GM23338 (cell line): ENCODE measurements at regions not wholly inside any gene's neighbourhood (a gene's known extent, or its start where the extent isn't known, plus 50 kb on each side); places are given as distances from the start of the nearest gene placed in this dataset.

Experiments
- ATAC-seq: fragments of 200-7000 bp; cut with Tn5 transposase; 3 replicates; pipeline ENCODE4 v1.9.1; 2020
- DNase-seq: peaks from one replicate; pipeline ENCODE4 v3.0.0-alpha.2; 2015; ENCODE audit warnings: low spot score
- H2AFZ ChIP-seq: fragments of 200-600 bp; sonication (generic); 2 replicates; pipeline ENCODE4 v1.8.0; 2016; ENCODE audit warnings: antibody characterized with exemption, mild to moderate bottlenecking, moderate library complexity
- H3F3A ChIP-seq: fragments of 200-600 bp; sonication (generic); replicated peaks from 2 replicates; pipeline ENCODE4 v1.8.0; 2017; ENCODE audit warnings: antibody characterized with exemption, mixed run types, low read depth
- H3K27ac ChIP-seq: fragments of 200-600 bp; sonication (generic); 2 replicates; pipeline ENCODE4 v1.6.1; 2016; ENCODE audit warnings: low read depth
- H3K27me3 ChIP-seq: fragments of 200-600 bp; sonication (generic); 2 replicates; pipeline ENCODE4 v1.8.0; 2016; ENCODE audit warnings: mild to moderate bottlenecking, mixed run types, moderate library complexity; ENCODE audit not compliant: insufficient read depth
- H3K36me3 ChIP-seq: fragments of 200-600 bp; sonication (generic); 2 replicates; pipeline ENCODE4 v1.8.0; 2016; ENCODE audit warnings: mild to moderate bottlenecking; ENCODE audit not compliant: insufficient read depth
- H3K4me1 ChIP-seq: fragments of 200-600 bp; sonication (generic); 2 replicates; pipeline ENCODE4 v1.8.0; 2016; ENCODE audit warnings: mild to moderate bottlenecking, moderate library complexity; ENCODE audit not compliant: insufficient read depth
- H3K4me2 ChIP-seq: fragments of 200-600 bp; sonication (generic); 2 replicates; pipeline ENCODE4 v1.7.1; 2017; ENCODE audit warnings: mixed run types
- H3K4me3 ChIP-seq: fragments of 200-600 bp; sonication (generic); 2 replicates; pipeline ENCODE4 v1.6.1; 2016; ENCODE audit warnings: mixed run types
- H3K79me2 ChIP-seq: fragments of 200-600 bp; sonication (generic); replicated peaks from 2 replicates; pipeline ENCODE4 v1.8.0; 2017; ENCODE audit warnings: mild to moderate bottlenecking; ENCODE audit not compliant: insufficient read depth
- H3K9me2 ChIP-seq: fragments of 200-600 bp; sonication (generic); 2 replicates; pipeline ENCODE4 v1.8.0; 2017; ENCODE audit not compliant: insufficient read depth
- H4K20me1 ChIP-seq: fragments of 200-600 bp; sonication (generic); replicated peaks from 2 replicates; pipeline ENCODE4 v1.8.0; 2017; ENCODE audit warnings: mild to moderate bottlenecking; ENCODE audit not compliant: insufficient read depth
- H3K27ac Mint-ChIP-seq: 2 replicates; pipeline ENCODE4 v1.8.0; 2020; ENCODE audit warnings: inconsistent platforms, mild to moderate bottlenecking, moderate library complexity, mixed read lengths
- H3K27me3 Mint-ChIP-seq: 3 replicates; pipeline ENCODE4 v1.8.0; 2022; ENCODE audit warnings: low read depth, mild to moderate bottlenecking, moderate library complexity, mixed read lengths, inconsistent platforms; ENCODE audit not compliant: insufficient read depth, poor library complexity
- H3K36me3 Mint-ChIP-seq: 3 replicates; pipeline ENCODE4 v1.8.0; 2021; ENCODE audit warnings: low read depth, mild to moderate bottlenecking, inconsistent platforms, moderate library complexity, mixed read lengths
- H3K4me1 Mint-ChIP-seq: 3 replicates; pipeline ENCODE4 v1.8.0; 2020; ENCODE audit warnings: mild to moderate bottlenecking, inconsistent platforms, mixed read lengths
- H3K4me3 Mint-ChIP-seq: 3 replicates; pipeline ENCODE4 v1.8.0; 2021; ENCODE audit warnings: moderate library complexity, mild to moderate bottlenecking, inconsistent platforms, mixed read lengths
- H3K9me3 Mint-ChIP-seq: 3 replicates; pipeline ENCODE4 v1.8.0; 2020; ENCODE audit warnings: moderate library complexity, mild to moderate bottlenecking, inconsistent platforms, mixed read lengths
- CREB1 ChIP-seq: fragments of 250-450 bp; sonication (Bioruptor Pico); IDR thresholded peaks from 2 replicates; pipeline ENCODE4 v1.5.0; 2020; ENCODE audit warnings: low read depth, mild to moderate bottlenecking, moderate library complexity
- EZH2phosphoT487 ChIP-seq: fragments of 200-600 bp; sonication (generic); IDR thresholded peaks from one replicate; pipeline ENCODE4 v1.8.1; 2018; ENCODE audit warnings: antibody characterized with exemption; ENCODE audit not compliant: unreplicated experiment
- NANOG ChIP-seq: IDR thresholded peaks from 2 replicates; pipeline ENCODE4 v1.6.1; 2016; ENCODE audit warnings: antibody characterized with exemption, borderline replicate concordance
- POLR2AphosphoS5 ChIP-seq: IDR thresholded peaks from 2 replicates; pipeline ENCODE4 v1.6.1; 2016; ENCODE audit warnings: antibody characterized with exemption, low read depth
- STAT1 ChIP-seq: IDR thresholded peaks from one replicate; pipeline ENCODE4 v1.6.1; 2016; ENCODE audit warnings: antibody characterized with exemption; ENCODE audit not compliant: unreplicated experiment
- ZNF331 ChIP-seq: fragments of 250-450 bp; sonication (Bioruptor Pico); IDR thresholded peaks from 2 replicates; pipeline ENCODE4 v1.5.0; 2020; ENCODE audit warnings: low read depth, mild to moderate bottlenecking, moderate library complexity
- TF ChIP-seq, protein P1 (sequence below): fragments of 250-450 bp; sonication (Bioruptor Pico); IDR thresholded peaks from 2 replicates; pipeline ENCODE4 v1.5.0; 2020; ENCODE audit warnings: mild to moderate bottlenecking, moderate library complexity
- TF ChIP-seq, protein P2 (sequence below): IDR thresholded peaks from 2 replicates; pipeline ENCODE4 v1.6.1; 2016; ENCODE audit warnings: antibody characterized with exemption

GRCh38 chr15:70477750-70478250 lies 285.6 kb downstream of the UACA start (continued):
- TF ChIP-seq, protein P1, sequence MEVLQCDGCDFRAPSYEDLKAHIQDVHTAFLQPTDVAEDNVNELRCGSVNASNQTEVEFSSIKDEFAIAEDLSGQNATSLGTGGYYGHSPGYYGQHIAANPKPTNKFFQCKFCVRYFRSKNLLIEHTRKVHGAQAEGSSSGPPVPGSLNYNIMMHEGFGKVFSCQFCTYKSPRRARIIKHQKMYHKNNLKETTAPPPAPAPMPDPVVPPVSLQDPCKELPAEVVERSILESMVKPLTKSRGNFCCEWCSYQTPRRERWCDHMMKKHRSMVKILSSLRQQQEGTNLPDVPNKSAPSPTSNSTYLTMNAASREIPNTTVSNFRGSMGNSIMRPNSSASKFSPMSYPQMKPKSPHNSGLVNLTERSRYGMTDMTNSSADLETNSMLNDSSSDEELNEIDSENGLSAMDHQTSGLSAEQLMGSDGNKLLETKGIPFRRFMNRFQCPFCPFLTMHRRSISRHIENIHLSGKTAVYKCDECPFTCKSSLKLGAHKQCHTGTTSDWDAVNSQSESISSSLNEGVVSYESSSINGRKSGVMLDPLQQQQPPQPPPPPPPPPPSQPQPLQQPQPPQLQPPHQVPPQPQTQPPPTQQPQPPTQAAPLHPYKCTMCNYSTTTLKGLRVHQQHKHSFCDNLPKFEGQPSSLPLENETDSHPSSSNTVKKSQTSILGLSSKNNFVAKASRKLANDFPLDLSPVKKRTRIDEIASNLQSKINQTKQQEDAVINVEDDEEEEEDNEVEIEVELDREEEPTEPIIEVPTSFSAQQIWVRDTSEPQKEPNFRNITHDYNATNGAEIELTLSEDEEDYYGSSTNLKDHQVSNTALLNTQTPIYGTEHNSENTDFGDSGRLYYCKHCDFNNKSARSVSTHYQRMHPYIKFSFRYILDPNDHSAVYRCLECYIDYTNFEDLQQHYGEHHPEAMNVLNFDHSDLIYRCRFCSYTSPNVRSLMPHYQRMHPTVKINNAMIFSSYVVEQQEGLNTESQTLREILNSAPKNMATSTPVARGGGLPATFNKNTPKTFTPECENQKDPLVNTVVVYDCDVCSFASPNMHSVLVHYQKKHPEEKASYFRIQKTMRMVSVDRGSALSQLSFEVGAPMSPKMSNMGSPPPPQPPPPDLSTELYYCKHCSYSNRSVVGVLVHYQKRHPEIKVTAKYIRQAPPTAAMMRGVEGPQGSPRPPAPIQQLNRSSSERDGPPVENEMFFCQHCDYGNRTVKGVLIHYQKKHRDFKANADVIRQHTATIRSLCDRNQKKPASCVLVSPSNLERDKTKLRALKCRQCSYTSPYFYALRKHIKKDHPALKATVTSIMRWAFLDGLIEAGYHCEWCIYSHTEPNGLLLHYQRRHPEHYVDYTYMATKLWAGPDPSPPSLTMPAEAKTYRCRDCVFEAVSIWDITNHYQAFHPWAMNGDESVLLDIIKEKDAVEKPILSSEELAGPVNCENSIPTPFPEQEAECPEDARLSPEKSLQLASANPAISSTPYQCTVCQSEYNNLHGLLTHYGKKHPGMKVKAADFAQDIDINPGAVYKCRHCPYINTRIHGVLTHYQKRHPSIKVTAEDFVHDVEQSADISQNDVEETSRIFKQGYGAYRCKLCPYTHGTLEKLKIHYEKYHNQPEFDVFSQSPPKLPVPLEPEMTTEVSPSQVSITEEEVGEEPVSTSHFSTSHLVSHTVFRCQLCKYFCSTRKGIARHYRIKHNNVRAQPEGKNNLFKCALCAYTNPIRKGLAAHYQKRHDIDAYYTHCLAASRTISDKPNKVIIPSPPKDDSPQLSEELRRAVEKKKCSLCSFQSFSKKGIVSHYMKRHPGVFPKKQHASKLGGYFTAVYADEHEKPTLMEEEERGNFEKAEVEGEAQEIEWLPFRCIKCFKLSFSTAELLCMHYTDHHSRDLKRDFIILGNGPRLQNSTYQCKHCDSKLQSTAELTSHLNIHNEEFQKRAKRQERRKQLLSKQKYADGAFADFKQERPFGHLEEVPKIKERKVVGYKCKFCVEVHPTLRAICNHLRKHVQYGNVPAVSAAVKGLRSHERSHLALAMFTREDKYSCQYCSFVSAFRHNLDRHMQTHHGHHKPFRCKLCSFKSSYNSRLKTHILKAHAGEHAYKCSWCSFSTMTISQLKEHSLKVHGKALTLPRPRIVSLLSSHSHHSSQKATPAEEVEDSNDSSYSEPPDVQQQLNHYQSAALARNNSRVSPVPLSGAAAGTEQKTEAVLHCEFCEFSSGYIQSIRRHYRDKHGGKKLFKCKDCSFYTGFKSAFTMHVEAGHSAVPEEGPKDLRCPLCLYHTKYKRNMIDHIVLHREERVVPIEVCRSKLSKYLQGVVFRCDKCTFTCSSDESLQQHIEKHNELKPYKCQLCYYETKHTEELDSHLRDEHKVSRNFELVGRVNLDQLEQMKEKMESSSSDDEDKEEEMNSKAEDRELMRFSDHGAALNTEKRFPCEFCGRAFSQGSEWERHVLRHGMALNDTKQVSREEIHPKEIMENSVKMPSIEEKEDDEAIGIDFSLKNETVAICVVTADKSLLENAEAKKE (CRISPR knock-in tag) = no peak
- no peak for TF ChIP-seq ZNF331 (CRISPR knock-in tag)
- TF ChIP-seq STAT1 = no peak
- TF ChIP-seq, protein P2, sequence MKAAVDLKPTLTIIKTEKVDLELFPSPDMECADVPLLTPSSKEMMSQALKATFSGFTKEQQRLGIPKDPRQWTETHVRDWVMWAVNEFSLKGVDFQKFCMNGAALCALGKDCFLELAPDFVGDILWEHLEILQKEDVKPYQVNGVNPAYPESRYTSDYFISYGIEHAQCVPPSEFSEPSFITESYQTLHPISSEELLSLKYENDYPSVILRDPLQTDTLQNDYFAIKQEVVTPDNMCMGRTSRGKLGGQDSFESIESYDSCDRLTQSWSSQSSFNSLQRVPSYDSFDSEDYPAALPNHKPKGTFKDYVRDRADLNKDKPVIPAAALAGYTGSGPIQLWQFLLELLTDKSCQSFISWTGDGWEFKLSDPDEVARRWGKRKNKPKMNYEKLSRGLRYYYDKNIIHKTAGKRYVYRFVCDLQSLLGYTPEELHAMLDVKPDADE = no peak
- TF ChIP-seq CREB1 = no peak
- TF ChIP-seq POLR2AphosphoS5 = no peak

DNA sequence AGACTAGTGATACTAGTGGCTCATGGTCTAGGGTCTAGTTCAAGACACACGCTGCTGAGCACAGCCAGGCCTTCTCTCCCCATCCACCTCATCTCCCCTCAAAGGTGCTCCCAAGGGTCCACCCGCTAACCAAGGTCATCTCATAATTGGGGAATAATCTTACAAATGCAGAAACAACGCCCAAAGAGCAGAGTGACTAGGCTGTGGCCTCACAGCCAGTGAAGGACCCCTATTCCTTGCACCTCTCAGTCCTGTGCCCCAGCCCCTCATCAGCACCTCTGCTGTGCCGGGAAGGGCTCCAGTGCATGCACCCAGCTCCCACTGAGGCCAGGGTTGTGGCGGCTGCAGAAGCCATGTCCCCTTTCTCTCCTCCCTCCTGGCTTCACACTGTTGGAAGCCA lies 286.9 kb downstream of the UACA start:
- Mint-ChIP-seq H3K9me3 (0 out of 3 replicates have a peak, but pooled peaks cover 2% of the 10 kb centered on the region), H3K27me3 (no peaks in the 10 kb centered on the region), H3K4me1 (no peaks in the 10 kb centered on the region), H3K36me3 (no peaks in the 10 kb centered on the region), H3K27ac (no peak overlapping the region), H3K4me3 (no peak overlapping the region)
- no peak overlapping the region for H2AFZ ChIP-seq
- no peak for ATAC-seq
- TF ChIP-seq NANOG = no peak
- TF ChIP-seq, protein P1 (CRISPR knock-in tag) = no peak
- TF ChIP-seq EZH2phosphoT487 = no peak
- TF ChIP-seq POLR2AphosphoS5 = no peak
- no peak for TF ChIP-seq CREB1
- H3K79me2 ChIP-seq = no peaks in the 10 kb centered on the region
- no peaks in the 10 kb centered on the region for H3K27me3 ChIP-seq
- peaks cover 4% of the 10 kb centered on the region; the same call in 1 of the 2 replicates for H3K9me2 ChIP-seq
- no peak for DNase-seq
- no peaks in the 10 kb centered on the region for H3K4me1 ChIP-seq
- no peak overlapping the region for H3K27ac ChIP-seq
- no peaks in the 10 kb centered on the region for H4K20me1 ChIP-seq
- no peaks in the 10 kb centered on the region for H3F3A ChIP-seq
- H3K36me3 ChIP-seq = no peaks in the 10 kb centered on the region
- no peak overlapping the region for H3K4me2 ChIP-seq
- H3K4me3 ChIP-seq = no peak overlapping the region
